GM12874 (cell line): ENCODE measurements at regions not wholly inside any gene's neighbourhood (a gene's known extent, or its start where the extent isn't known, plus 50 kb on each side); places are given as distances from the start of the nearest gene placed in this dataset.
A peak's percentile ranks its signal among the peaks of the same experiment; 100 is the strongest.

Experiments
- TF ChIP-seq, protein P1 (sequence below): IDR thresholded peaks from 2 replicates; pipeline ENCODE4 v1.5.1; 2011; ENCODE audit warnings: low read depth, mild to moderate bottlenecking, control low read depth, low read length, moderate library complexity; ENCODE audit not compliant: insufficient read depth

- TF ChIP-seq, protein P1, sequence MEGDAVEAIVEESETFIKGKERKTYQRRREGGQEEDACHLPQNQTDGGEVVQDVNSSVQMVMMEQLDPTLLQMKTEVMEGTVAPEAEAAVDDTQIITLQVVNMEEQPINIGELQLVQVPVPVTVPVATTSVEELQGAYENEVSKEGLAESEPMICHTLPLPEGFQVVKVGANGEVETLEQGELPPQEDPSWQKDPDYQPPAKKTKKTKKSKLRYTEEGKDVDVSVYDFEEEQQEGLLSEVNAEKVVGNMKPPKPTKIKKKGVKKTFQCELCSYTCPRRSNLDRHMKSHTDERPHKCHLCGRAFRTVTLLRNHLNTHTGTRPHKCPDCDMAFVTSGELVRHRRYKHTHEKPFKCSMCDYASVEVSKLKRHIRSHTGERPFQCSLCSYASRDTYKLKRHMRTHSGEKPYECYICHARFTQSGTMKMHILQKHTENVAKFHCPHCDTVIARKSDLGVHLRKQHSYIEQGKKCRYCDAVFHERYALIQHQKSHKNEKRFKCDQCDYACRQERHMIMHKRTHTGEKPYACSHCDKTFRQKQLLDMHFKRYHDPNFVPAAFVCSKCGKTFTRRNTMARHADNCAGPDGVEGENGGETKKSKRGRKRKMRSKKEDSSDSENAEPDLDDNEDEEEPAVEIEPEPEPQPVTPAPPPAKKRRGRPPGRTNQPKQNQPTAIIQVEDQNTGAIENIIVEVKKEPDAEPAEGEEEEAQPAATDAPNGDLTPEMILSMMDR, result no peak
These were observed 86.3 kb upstream of the PHLPP1 start for GRCh38 chr18:62629031-62629430.

- TF ChIP-seq, protein P1, result no peak
These were observed 84.2 kb upstream of the PHLPP1 start for GRCh38 chr18:62631173-62631572.

GRCh38 chr18:62632788-62633455 is 82.4 kb upstream of the PHLPP1 start:
- TF ChIP-seq, protein P1, result no peak

DNA sequence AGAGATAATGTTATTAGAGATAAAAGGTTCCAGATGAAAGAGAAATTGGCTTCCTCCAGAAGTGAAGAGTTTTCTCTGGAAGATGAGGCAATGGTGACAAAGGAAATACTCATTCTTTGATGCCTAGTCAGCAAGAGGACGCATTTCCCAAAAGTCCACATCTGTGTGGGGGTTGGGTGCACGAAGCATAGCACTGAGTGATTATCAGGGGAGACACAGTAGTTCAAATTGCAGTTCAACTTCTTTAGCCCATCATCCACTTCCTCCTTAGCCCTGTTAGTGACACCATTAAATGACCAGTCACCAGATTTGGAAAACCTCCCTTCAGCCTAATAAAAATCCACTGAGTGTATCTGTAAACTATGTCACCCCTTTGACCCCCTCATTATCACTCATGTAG is 80.9 kb upstream of the PHLPP1 start:
- TF ChIP-seq, protein P1, result no peak

- TF ChIP-seq, protein P1, result no peak
These were observed 80.2 kb upstream of the PHLPP1 start for GRCh38 chr18:62634979-62635630.

- TF ChIP-seq, protein P1, result no peak
These were observed 77.9 kb upstream of the PHLPP1 start for GRCh38 chr18:62637403-62637802.

GRCh38 chr18:62637807-62638687 is 77.3 kb upstream of the PHLPP1 start:
- TF ChIP-seq, protein P1, result peak; percentile 71
